ENCODE measurements at regions not wholly inside any gene's neighbourhood (a gene's known extent, or its start where the extent isn't known, plus 50 kb on each side); places are given as distances from the start of the nearest gene placed in this dataset.

DNA sequence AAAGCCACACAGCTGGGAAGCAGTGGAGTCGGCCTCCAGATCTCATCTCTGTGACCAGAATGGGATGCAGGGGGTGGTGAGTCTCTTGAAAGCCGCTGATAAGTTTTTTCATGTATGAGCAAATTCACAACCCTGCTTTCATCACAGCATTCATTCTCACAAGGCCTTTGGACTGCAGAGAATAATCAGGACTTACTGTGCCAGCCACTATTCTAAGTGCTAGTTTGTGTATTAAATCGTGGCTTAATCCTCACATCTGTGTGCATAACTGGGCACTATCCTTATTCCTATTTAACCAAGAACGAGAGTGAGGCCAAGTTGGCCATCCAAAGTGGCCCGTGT lies 64.2 kb upstream of the POLG start:
- TF ChIP-seq TAF1 (IDR thresholded peaks at IDR 0.05; ENCODE audit: borderline replicate concordance, insufficient read depth, low read length), result no peak

DNA sequence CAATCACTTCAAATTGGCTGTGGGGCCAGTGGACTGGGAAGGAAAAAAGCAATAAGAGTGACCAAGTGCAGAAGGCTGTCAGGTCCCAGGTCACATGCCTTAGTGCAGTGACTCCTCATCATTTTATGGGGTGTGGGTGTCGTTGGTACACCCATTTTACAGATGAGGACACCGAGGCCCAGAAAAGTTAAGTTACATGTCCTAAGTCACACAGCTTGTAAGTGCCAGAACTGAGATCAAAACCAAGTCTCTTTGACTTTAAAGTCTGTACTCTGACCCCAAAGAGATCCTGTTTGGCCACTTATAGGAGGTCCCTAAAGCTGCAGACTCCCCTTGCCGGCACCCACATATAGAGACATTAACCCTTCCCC lies 63.0 kb upstream of the POLG start:
- TF ChIP-seq FOXP2 (optimal IDR thresholded peaks at IDR 0.05; ENCODE audit: borderline replicate concordance, extremely low read depth, extremely low read length, insufficient read depth) (no peak), POLR2AphosphoS5 (IDR thresholded peaks at IDR 0.05; ENCODE audit: low read depth, low read length) (no peak), SIN3A (IDR thresholded peaks at IDR 0.05; ENCODE audit: borderline replicate concordance, insufficient read depth, low read length) (no peak), TAF1 (IDR thresholded peaks at IDR 0.05; ENCODE audit: borderline replicate concordance, insufficient read depth, low read length) (no peak)
- TF ChIP-seq, protein P1, sequence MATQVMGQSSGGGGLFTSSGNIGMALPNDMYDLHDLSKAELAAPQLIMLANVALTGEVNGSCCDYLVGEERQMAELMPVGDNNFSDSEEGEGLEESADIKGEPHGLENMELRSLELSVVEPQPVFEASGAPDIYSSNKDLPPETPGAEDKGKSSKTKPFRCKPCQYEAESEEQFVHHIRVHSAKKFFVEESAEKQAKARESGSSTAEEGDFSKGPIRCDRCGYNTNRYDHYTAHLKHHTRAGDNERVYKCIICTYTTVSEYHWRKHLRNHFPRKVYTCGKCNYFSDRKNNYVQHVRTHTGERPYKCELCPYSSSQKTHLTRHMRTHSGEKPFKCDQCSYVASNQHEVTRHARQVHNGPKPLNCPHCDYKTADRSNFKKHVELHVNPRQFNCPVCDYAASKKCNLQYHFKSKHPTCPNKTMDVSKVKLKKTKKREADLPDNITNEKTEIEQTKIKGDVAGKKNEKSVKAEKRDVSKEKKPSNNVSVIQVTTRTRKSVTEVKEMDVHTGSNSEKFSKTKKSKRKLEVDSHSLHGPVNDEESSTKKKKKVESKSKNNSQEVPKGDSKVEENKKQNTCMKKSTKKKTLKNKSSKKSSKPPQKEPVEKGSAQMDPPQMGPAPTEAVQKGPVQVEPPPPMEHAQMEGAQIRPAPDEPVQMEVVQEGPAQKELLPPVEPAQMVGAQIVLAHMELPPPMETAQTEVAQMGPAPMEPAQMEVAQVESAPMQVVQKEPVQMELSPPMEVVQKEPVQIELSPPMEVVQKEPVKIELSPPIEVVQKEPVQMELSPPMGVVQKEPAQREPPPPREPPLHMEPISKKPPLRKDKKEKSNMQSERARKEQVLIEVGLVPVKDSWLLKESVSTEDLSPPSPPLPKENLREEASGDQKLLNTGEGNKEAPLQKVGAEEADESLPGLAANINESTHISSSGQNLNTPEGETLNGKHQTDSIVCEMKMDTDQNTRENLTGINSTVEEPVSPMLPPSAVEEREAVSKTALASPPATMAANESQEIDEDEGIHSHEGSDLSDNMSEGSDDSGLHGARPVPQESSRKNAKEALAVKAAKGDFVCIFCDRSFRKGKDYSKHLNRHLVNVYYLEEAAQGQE (IDR thresholded peaks at IDR 0.05; ENCODE audit: insufficient read depth in 1 of 2, low read depth in 2 of 2, low read length in 2 of 2), result no peak

DNA sequence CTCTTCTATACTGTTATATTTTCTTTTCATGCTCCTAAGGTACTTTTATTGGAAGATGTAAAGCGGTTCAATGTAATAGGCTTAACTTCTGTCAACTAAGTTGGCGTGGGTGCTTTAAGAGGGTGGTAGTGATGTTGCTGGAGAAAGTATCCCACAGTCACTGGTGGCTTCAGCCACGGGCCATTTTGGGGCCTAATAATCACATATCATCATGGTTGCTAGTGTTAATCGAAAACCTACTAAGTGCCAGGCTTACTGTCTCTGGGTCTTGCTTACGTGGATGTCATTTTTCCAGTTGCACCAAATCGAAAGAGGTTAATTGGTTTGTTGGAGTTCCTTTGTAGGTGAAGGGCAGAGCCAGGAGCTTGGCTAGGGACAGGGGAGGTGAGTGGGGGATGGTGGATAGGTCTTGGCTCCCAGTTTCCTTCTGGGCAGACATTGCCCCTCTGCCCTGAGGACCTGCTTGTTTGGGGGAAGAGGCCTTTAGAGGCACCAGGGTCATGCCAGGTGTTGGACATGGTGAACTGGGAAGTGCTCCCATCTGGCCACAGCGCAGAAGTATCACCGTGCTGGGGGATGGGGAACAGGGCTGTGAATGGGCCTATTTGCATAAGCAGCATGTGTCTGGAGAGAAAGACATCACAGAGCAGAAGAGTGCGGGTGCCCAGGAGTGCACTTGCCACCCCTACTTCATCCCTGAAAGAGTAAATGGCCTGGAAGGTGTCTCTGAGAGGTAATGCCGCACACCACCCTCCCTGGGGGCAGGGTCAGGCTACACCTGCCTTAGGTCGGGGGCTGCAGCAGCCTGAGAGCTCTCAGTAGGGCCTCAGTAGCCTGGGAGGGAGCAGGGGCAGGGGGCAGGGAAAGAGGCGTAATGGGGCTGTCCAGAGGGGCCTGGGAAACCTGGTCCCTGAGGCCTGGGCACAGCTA lies 62.4 kb upstream of the POLG start:
- TF ChIP-seq FOXP2 (optimal IDR thresholded peaks at IDR 0.05; ENCODE audit: borderline replicate concordance, extremely low read depth, extremely low read length, insufficient read depth) (no peak), POLR2AphosphoS5 (IDR thresholded peaks at IDR 0.05; ENCODE audit: low read depth, low read length) (no peak), SIN3A (IDR thresholded peaks at IDR 0.05; ENCODE audit: borderline replicate concordance, insufficient read depth, low read length) (no peak), TAF1 (IDR thresholded peaks at IDR 0.05; ENCODE audit: borderline replicate concordance, insufficient read depth, low read length) (no peak)
- TF ChIP-seq, protein P1 (IDR thresholded peaks at IDR 0.05; ENCODE audit: insufficient read depth in 1 of 2, low read depth in 2 of 2, low read length in 2 of 2), result no peak

DNA sequence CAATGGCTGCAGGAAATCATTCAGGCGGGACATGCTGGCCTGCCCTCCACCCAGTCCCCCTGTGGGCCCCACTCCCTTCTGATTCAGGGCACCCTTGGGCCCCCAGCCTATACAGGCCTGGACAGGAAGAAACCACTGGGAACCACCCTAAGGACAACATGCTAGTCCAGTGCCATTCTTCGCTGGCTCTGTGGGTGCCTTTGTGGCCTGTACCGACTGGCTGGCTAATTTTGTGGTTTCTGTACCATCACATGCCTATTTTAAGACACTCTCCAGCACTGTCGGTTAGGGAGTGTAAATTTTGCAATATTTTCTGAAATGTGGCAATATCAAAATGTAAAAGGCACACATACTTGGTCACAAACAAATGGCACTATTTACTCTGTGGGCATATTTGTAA lies 61.4 kb upstream of the POLG start:
- TF ChIP-seq FOXP2 (optimal IDR thresholded peaks at IDR 0.05; ENCODE audit: borderline replicate concordance, extremely low read depth, extremely low read length, insufficient read depth), result no peak

DNA sequence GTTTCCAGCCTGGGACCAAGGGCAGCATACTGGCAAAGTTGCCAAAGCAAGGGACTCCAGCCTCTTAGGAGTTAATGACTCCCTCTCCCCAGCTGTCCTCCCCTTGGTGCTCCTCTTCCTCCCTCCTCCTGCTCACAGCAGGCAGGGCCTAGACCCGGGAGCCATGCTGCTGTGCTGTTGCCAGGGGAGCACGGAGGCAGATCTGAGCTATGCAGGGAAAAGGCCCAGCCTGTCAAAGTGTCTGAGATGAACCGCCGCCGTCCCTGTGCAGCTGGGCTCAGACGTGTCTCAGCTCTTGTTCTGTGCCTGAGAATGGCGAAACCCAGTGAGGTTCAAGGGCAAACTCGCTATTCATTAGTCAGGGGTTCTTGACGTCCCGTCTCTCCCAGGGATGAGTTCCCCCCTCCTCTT lies 60.8 kb upstream of the POLG start:
- no peak for TF ChIP-seq FOXP2 (optimal IDR thresholded peaks at IDR 0.05; ENCODE audit: borderline replicate concordance, extremely low read depth, extremely low read length, insufficient read depth)
- TF ChIP-seq POLR2AphosphoS5 (IDR thresholded peaks at IDR 0.05; ENCODE audit: low read depth, low read length), result no peak
- no peak for TF ChIP-seq SIN3A (IDR thresholded peaks at IDR 0.05; ENCODE audit: borderline replicate concordance, insufficient read depth, low read length)
- TF ChIP-seq, protein P1 (IDR thresholded peaks at IDR 0.05; ENCODE audit: insufficient read depth in 1 of 2, low read depth in 2 of 2, low read length in 2 of 2), result no peak
- no peak for TF ChIP-seq TAF1 (IDR thresholded peaks at IDR 0.05; ENCODE audit: borderline replicate concordance, insufficient read depth, low read length)

DNA sequence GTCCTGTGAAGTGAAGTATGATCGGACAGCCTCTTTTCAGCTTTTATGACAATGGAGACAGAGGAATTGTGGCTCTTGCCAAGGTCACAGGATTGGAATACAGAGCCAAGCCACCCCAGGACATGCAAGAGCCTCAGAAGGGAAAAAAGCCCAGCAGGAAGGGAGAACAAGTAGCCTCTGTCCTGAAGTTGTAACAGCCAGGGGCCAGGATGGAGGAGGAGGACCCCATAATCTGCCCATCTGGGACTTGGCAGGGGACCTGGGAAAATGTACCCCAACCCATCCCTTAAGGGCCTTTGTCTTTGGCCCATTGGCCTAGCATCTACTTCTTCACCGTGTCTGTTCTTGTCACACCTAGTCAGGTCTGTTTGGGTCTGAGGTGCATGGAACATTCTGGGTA lies 60.4 kb upstream of the POLG start:
- TF ChIP-seq TAF1 (IDR thresholded peaks at IDR 0.05; ENCODE audit: borderline replicate concordance, insufficient read depth, low read length) (no peak), POLR2AphosphoS5 (IDR thresholded peaks at IDR 0.05; ENCODE audit: low read depth, low read length) (no peak), SIN3A (IDR thresholded peaks at IDR 0.05; ENCODE audit: borderline replicate concordance, insufficient read depth, low read length) (no peak), FOXP2 (optimal IDR thresholded peaks at IDR 0.05; ENCODE audit: borderline replicate concordance, extremely low read depth, extremely low read length, insufficient read depth) (no peak)
- TF ChIP-seq, protein P1 (IDR thresholded peaks at IDR 0.05; ENCODE audit: insufficient read depth in 1 of 2, low read depth in 2 of 2, low read length in 2 of 2), result no peak

Data from PFSK-1 (cell line).